ENCODE measurements at regions not wholly inside any gene's neighbourhood (a gene's known extent, or its start where the extent isn't known, plus 50 kb on each side); places are given as distances from the start of the nearest gene placed in this dataset.
"Not testable (repeated sequence)": the region's sequence is repeated elsewhere in the genome, so short reads cannot be mapped to it uniquely, and the experiment has no call there.

GRCh38 chr12:127469331-127469730, 797.6 kb upstream of the TMEM132C start:
- DNase-seq (ENCODE audit: low read depth), result no peak

GRCh38 chr12:127473766-127474165, 793.2 kb upstream of the TMEM132C start:
- DNase-seq (ENCODE audit: low read depth), result no peak

- DNase-seq (ENCODE audit: low read depth), result no peak
These were observed 787.7 kb upstream of the TMEM132C start for GRCh38 chr12:127479256-127479655.

GRCh38 chr12:127480775-127481314, 786.1 kb upstream of the TMEM132C start:
- DNase-seq (ENCODE audit: low read depth), result no peak

GRCh38 chr12:127482950-127483349, 784.0 kb upstream of the TMEM132C start:
- no peak for DNase-seq (ENCODE audit: low read depth)

- no peak for DNase-seq (ENCODE audit: low read depth)
These were observed 781.4 kb upstream of the TMEM132C start for GRCh38 chr12:127485528-127485927.

GRCh38 chr12:127487031-127487430, 779.9 kb upstream of the TMEM132C start:
- no peak for DNase-seq (ENCODE audit: low read depth)

GRCh38 chr12:127489061-127489460, 777.9 kb upstream of the TMEM132C start:
- no peak for DNase-seq (ENCODE audit: low read depth)

GRCh38 chr12:127494961-127495915, 771.7 kb upstream of the TMEM132C start:
- no peak for DNase-seq (ENCODE audit: low read depth)

- no peak for DNase-seq (ENCODE audit: low read depth)
These were observed 770.7 kb upstream of the TMEM132C start for GRCh38 chr12:127496255-127496654.

- no peak for DNase-seq (ENCODE audit: low read depth)
These were observed 766.4 kb upstream of the TMEM132C start for GRCh38 chr12:127500512-127501035.

- no peak for DNase-seq (ENCODE audit: low read depth)
These were observed 765.1 kb upstream of the TMEM132C start for GRCh38 chr12:127501916-127502315.

GRCh38 chr12:127503246-127503645, 763.7 kb upstream of the TMEM132C start:
- DNase-seq (ENCODE audit: low read depth), result no peak

GRCh38 chr12:127503996-127504395, 763.0 kb upstream of the TMEM132C start:
- not testable (repeated sequence) for DNase-seq (ENCODE audit: low read depth)

GRCh38 chr12:127504874-127505273, 762.1 kb upstream of the TMEM132C start:
- no peak for DNase-seq (ENCODE audit: low read depth)

- DNase-seq (ENCODE audit: low read depth), result no peak
These were observed 759.6 kb upstream of the TMEM132C start for GRCh38 chr12:127507341-127507740.

- no peak for DNase-seq (ENCODE audit: low read depth)
These were observed 757.7 kb upstream of the TMEM132C start for GRCh38 chr12:127509066-127509778.

GRCh38 chr12:127515941-127516340, 751.0 kb upstream of the TMEM132C start:
- DNase-seq (ENCODE audit: low read depth), result no peak

- DNase-seq (ENCODE audit: low read depth), result no peak
These were observed 750.5 kb upstream of the TMEM132C start for GRCh38 chr12:127516467-127516866.

GRCh38 chr12:127519779-127520178, 747.2 kb upstream of the TMEM132C start:
- DNase-seq (ENCODE audit: low read depth), result no peak

- DNase-seq (ENCODE audit: low read depth), result no peak
These were observed 740.0 kb upstream of the TMEM132C start for GRCh38 chr12:127526925-127527324.

- no peak for DNase-seq (ENCODE audit: low read depth)
These were observed 738.4 kb upstream of the TMEM132C start for GRCh38 chr12:127528551-127528950.

- DNase-seq (ENCODE audit: low read depth), result no peak
These were observed 735.4 kb upstream of the TMEM132C start for GRCh38 chr12:127531542-127531941.
